ENCODE measurements at regions not wholly inside any gene's neighbourhood (a gene's known extent, or its start where the extent isn't known, plus 50 kb on each side); places are given as distances from the start of the nearest gene placed in this dataset.

GRCh38 chr5:23579566-23579965 is 72.2 kb downstream of the PRDM9 start:
- DNase-seq (no peak), ATAC-seq (replicated peaks) (no peak)
- H3K27ac Mint-ChIP-seq: no peak overlapping the region
- peaks cover 0 to 1% of the 10 kb centered on the region in 2 donors for H3K9me3 Mint-ChIP-seq
- no peaks in the 10 kb centered on the region for H3K36me3 Mint-ChIP-seq
- no peak overlapping the region for H3K4me3 Mint-ChIP-seq
- H3K27me3 Mint-ChIP-seq: no peaks in the 10 kb centered on the region
- no peaks in the 10 kb centered on the region for H3K4me1 Mint-ChIP-seq

DNA sequence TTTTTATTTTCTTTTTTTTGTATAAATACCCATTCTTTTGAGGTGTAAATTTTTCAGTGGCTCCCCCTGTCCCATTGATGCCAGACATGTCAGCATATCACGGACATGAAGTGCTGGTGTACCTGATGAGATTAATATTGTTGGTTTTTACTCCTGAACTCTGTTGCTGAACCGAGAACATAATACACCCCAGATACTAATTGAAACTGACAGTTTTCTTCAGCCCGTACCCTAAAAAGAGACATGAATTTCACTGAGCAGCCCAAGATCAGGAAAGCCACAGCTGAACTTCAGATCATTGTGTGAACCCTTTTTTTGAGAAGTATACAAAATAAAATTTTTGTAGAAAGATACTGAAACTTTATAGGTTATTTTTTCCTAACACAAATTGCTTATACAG is 75.7 kb downstream of the PRDM9 start:
- Mint-ChIP-seq H3K27me3 (no peaks in the 10 kb centered on the region), H3K9me3 (peaks cover 0 to 1% of the 10 kb centered on the region in 2 donors), H3K27ac (no peak overlapping the region), H3K36me3 (no peaks in the 10 kb centered on the region), H3K4me3 (no peak overlapping the region), H3K4me1 (no peaks in the 10 kb centered on the region)
- ATAC-seq (replicated peaks) (no peak), DNase-seq (no peak)

DNA sequence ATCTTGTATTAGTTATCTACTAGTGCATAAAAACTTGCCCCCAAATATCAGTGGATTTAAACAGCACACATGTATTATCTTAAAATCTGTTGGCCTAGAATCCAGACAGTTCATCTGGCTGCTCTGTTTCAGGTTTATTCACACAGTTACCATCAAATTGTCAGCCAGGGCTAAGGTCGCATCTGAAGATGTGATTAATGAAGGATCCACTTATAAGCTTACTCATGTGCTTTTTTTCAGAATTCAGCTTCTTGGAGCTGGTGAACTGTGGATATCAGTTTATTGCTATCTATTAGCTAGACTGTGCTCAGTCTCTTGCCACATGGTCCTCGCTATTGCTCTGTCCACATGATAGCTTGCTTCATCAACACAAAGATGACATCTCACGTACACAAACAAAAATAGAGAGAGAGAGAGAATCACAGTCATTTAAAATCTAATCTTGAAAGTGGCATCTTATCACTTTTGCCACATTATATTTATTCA is 81.5 kb downstream of the PRDM9 start:
- DNase-seq (no peak), ATAC-seq (replicated peaks) (no peak)
- no peak overlapping the region for H3K4me3 Mint-ChIP-seq
- no peak overlapping the region for H3K27ac Mint-ChIP-seq
- H3K9me3 Mint-ChIP-seq: peaks cover 0 to 1% of the 10 kb centered on the region in 2 donors
- H3K4me1 Mint-ChIP-seq: no peaks in the 10 kb centered on the region
- no peaks in the 10 kb centered on the region for H3K27me3 Mint-ChIP-seq
- H3K36me3 Mint-ChIP-seq: no peaks in the 10 kb centered on the region

DNA sequence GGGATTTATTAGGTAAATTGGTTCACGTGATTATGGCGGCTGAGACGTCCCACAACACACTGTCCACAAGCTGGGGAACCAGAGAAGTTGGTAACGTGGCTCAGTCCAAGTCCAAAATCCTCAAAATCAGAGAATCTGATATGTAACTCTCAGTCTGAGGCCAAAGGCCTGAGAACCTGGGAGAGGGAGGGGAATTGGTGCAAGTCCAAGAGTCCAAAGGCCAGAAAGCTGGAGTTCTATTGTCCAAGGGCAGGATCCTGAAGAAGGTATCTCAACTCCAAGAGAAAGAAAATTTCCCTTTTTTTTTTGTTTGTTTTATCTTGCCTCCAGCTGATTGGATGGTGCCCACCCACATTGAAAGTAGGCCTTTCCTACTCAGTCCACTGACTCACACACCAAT is 83.8 kb downstream of the PRDM9 start:
- Mint-ChIP-seq H3K36me3 (no peaks in the 10 kb centered on the region), H3K27me3 (no peaks in the 10 kb centered on the region), H3K9me3 (peaks cover 0 to 1% of the 10 kb centered on the region in 2 donors), H3K4me3 (no peak overlapping the region), H3K27ac (no peak overlapping the region), H3K4me1 (no peaks in the 10 kb centered on the region)
- ATAC-seq (replicated peaks) (no peak), DNase-seq (no peak)

DNA sequence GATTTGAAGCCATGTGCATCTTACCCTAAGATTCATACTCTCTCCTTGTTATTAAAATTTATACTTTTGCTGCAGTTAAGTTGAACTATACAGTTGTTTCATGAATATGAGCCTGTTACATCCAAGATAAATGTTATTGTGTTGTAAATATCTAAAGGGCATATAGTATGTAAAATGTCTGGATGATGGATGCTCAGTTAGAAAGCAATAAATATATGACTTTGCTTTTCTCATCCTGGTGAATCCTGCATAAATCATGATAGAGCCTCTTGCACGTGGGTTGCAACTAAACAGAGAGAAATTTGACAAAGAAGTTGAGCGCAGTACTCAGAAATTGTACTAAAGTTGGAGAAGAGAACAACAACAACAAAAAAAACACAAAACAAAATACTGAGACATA is 99.5 kb downstream of the PRDM9 start:
- no peak for DNase-seq
- H3K4me1 Mint-ChIP-seq: no peaks in the 10 kb centered on the region
- no peaks in the 10 kb centered on the region for H3K27me3 Mint-ChIP-seq
- no peak overlapping the region for H3K27ac Mint-ChIP-seq
- H3K36me3 Mint-ChIP-seq: no peaks in the 10 kb centered on the region
- peaks cover 6% of the 10 kb centered on the region in 2 donors for H3K9me3 Mint-ChIP-seq
- ATAC-seq (replicated peaks): no peak
- H3K4me3 Mint-ChIP-seq: no peak overlapping the region

- ATAC-seq (replicated peaks) (no peak), DNase-seq (no peak)
- Mint-ChIP-seq H3K9me3 (peaks cover 5 to 6% of the 10 kb centered on the region in 2 donors), H3K4me3 (no peak overlapping the region), H3K27ac (no peak overlapping the region), H3K36me3 (no peaks in the 10 kb centered on the region), H3K4me1 (no peaks in the 10 kb centered on the region), H3K27me3 (no peaks in the 10 kb centered on the region)
Measured at GRCh38 chr5:23612701-23613100, 105.3 kb downstream of the PRDM9 start.

DNA sequence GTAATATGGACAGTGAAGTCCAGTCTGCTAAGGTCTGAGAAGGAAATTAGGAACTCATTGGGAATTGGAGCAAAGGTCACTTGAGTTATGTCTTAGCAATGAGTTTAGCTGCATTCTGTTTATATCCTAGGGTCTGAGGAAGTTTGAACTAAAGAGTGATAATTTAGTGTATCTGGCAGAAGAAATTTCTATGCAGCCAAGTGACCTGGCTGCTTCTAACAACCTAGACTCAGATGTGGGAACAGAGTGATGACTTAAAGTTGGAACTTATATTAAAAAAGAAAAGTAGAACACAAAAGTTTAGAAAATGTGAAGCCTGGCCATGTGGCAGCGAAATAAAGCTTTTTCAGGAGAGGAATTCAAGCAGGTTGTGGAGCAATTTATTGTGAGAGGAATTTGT is 106.2 kb downstream of the PRDM9 start:
- H3K4me1 Mint-ChIP-seq: no peaks in the 10 kb centered on the region
- ATAC-seq (replicated peaks) (no peak), DNase-seq (no peak)
- H3K9me3 Mint-ChIP-seq: peaks cover 1 to 6% of the 10 kb centered on the region in 2 donors
- no peaks in the 10 kb centered on the region for H3K36me3 Mint-ChIP-seq
- H3K27ac Mint-ChIP-seq: no peak overlapping the region
- H3K4me3 Mint-ChIP-seq: no peak overlapping the region
- H3K27me3 Mint-ChIP-seq: no peaks in the 10 kb centered on the region

- no peaks in the 10 kb centered on the region for H3K4me1 Mint-ChIP-seq
Measured at GRCh38 chr5:23614422-23614821, 107.0 kb downstream of the PRDM9 start.

DNA sequence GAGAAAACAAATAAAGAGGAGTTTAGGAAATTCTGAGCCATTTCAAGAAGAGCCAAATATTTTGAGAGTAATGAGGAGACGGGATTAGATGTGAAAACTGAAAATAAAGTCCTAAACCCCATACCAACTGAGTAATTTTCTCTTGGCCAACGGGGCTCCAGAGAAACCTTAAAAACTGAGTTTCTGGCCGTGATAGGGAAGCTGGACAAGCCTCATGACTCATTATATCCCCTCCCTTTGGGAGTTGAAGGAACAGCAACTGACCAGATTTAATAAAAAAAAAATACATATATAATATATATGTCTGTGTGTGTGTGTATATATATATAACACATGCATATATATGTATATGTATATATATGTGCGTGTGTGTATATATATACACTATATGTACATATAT is 119.6 kb downstream of the PRDM9 start:
- DNase-seq (no peak), ATAC-seq (replicated peaks) (no peak)
- Mint-ChIP-seq H3K4me1 (no peaks in the 10 kb centered on the region), H3K9me3 (no peaks in the 10 kb centered on the region), H3K27me3 (no peaks in the 10 kb centered on the region), H3K27ac (no peak overlapping the region), H3K36me3 (no peaks in the 10 kb centered on the region), H3K4me3 (no peak overlapping the region)

More at GRCh38 chr5:23614422-23614821, 107.0 kb downstream of the PRDM9 start:
- H3K27ac Mint-ChIP-seq: no peak overlapping the region
- DNase-seq: no peak
- H3K4me3 Mint-ChIP-seq: no peak overlapping the region
- H3K36me3 Mint-ChIP-seq: no peaks in the 10 kb centered on the region
- peaks cover 1 to 6% of the 10 kb centered on the region in 2 donors for H3K9me3 Mint-ChIP-seq
- no peaks in the 10 kb centered on the region for H3K27me3 Mint-ChIP-seq
- ATAC-seq (replicated peaks): peak in 1 of 2 donors; percentile 25

DNA sequence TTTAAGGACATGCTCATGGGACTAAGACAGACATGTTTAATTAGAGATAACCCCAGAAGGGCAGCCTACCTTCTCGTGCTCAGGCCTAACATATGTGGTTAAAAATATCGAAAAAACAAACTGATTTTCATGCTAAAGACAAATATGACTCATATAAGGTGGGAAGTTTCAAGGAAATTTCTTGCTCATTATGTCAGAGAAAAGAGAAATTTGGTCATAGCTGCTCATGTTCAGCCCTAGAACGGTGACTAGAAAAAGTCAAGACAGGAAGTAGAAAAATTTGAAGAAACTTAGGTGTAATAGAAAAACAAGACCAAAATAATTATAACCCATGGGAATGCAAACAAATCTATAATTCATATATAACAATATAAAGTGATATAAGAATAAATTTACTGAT is 120.6 kb downstream of the PRDM9 start:
- no peak for ATAC-seq (replicated peaks)
- no peaks in the 10 kb centered on the region for H3K27me3 Mint-ChIP-seq
- H3K4me1 Mint-ChIP-seq: no peaks in the 10 kb centered on the region
- H3K9me3 Mint-ChIP-seq: no peaks in the 10 kb centered on the region
- DNase-seq: no peak
- no peak overlapping the region for H3K27ac Mint-ChIP-seq
- no peaks in the 10 kb centered on the region for H3K36me3 Mint-ChIP-seq
- no peak overlapping the region for H3K4me3 Mint-ChIP-seq

DNA sequence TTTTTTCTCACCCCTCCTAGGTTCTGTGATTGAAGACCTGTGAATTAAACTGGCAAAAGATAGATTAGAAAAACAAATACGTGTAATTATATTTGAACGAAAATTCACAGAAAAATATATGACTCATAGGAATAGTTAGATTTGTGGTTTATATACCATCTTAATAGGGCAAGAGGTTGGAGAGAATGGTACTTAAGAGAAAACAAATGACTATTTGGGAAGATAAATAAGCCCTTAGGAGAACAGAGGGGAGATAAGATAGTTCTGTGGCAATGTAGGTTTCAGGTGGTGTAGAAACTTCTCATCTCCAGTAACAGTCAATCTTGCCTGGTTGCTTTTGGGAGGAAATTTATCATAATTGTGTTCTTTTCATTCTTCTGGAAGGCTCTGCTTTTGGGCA is 122.0 kb downstream of the PRDM9 start:
- Mint-ChIP-seq H3K9me3 (no peaks in the 10 kb centered on the region), H3K27me3 (no peaks in the 10 kb centered on the region), H3K27ac (no peak overlapping the region), H3K4me3 (no peak overlapping the region), H3K36me3 (no peaks in the 10 kb centered on the region), H3K4me1 (no peaks in the 10 kb centered on the region)
- DNase-seq (no peak), ATAC-seq (replicated peaks) (no peak)

DNA sequence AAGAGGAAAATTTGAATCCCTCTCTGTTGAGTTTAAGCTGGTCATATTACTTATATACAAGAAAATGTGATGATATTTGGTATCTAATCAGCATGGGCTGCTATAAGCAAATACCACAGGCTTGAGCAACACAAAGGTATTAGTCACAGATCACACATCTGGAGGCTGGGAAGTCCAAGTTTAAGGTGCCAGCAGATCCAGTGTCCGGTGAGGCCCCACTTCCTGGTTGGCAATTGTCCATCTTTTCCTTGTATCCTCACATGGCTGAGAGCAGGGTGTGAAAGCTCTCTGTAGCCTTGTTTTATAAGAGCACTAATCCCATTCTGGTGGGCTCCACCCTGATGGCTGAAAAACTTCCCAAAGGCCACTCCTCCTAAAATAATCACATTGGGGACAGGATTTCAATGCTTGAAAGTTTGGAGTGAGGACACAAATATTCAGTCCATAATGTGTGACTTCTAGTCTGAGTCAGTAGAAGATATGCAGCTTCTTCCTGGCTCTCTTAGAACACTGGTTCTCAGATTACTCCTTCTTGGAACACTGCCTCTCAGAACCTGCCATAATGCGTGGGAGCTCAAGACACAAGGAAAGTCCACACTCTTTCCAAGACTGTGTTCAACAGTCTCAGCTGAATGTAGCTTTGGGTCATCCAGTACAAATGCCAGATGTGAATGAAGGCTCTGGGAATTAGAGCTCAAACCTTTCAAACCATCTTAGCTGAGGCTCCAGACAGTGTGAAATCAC is 124.1 kb downstream of the PRDM9 start:
- Mint-ChIP-seq H3K4me1 (no peaks in the 10 kb centered on the region), H3K27me3 (no peaks in the 10 kb centered on the region), H3K27ac (no peak overlapping the region), H3K9me3 (no peaks in the 10 kb centered on the region), H3K4me3 (no peak overlapping the region), H3K36me3 (no peaks in the 10 kb centered on the region)
- no peak for ATAC-seq (replicated peaks)
- DNase-seq: no peak

GRCh38 chr5:23635938-23636337 is 128.5 kb downstream of the PRDM9 start:
- Mint-ChIP-seq H3K4me1 (no peaks in the 10 kb centered on the region), H3K27me3 (no peaks in the 10 kb centered on the region), H3K4me3 (no peak overlapping the region), H3K27ac (no peak overlapping the region), H3K9me3 (peaks cover 0 to 6% of the 10 kb centered on the region in 2 donors), H3K36me3 (no peaks in the 10 kb centered on the region)
- DNase-seq: no peak
- no peak for ATAC-seq (replicated peaks)

DNA sequence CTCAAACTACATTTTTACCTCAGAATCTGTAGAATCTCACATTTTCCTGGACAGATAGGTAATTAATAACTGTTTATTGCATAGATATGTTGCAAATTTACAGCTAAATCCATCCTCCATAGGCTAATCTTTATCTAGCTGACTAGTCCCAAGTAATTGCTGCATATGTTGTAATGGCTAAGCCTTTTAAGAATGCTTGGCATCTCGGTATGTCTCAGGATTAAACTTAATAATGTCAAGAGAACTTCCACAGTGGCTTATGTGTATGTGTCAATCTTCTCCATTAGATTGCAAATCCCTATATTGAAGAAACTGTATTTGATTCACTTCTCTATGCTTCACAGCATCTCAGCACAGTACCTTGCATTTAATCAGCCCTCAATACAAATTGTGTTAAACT is 131.9 kb downstream of the PRDM9 start:
- Mint-ChIP-seq H3K4me1 (no peaks in the 10 kb centered on the region), H3K9me3 (peaks cover 4 to 11% of the 10 kb centered on the region in 2 donors), H3K4me3 (no peak overlapping the region), H3K27me3 (no peaks in the 10 kb centered on the region), H3K27ac (no peak overlapping the region), H3K36me3 (peaks cover 0 to 2% of the 10 kb centered on the region in 2 donors)
- no peak for DNase-seq
- ATAC-seq (replicated peaks): no peak

DNA sequence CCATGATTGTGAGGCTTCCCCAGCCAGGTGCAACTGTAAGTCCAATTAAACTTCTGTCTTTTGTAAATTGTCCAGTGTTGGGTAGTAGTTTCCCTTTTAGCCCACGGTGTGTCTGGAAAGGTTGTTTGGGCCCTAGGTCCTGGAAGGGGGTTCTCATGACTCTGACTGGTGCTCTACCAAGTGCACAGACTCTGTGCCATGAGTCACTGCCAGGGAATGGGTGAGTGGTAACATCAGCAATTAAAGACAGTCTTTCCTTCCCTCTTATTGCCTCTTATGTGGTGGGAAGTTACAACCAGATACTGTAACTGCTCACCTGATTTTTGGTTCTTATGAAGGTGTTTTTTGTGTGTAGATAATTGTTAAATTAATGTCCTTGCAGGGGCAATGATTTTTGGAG is 141.2 kb downstream of the PRDM9 start:
- no peak overlapping the region for H3K27ac Mint-ChIP-seq
- H3K27me3 Mint-ChIP-seq: no peaks in the 10 kb centered on the region
- no peaks in the 10 kb centered on the region for H3K4me1 Mint-ChIP-seq
- H3K9me3 Mint-ChIP-seq: peaks cover 5 to 10% of the 10 kb centered on the region in 2 donors
- H3K36me3 Mint-ChIP-seq: no peaks in the 10 kb centered on the region
- DNase-seq: no peak
- ATAC-seq (replicated peaks): no peak
- no peak overlapping the region for H3K4me3 Mint-ChIP-seq
